Smooth muscle cell (in vitro differentiated cells): ENCODE measurements at regions not wholly inside any gene's neighbourhood (a gene's known extent, or its start where the extent isn't known, plus 50 kb on each side); places are given as distances from the start of the nearest gene placed in this dataset.

Experiments
- DNase-seq: peaks from one replicate; lab custom pipeline; 2025; ENCODE audit not compliant: unreplicated experiment; lab: John Stamatoyannopoulos, UW
- H2AFZ ChIP-seq: fragments of 200-600 bp; sonication (generic); 2 replicates; pipeline ENCODE4 v1.6.0; 2016; ENCODE audit warnings: antibody characterized with exemption, low read depth, mild to moderate bottlenecking
- H3F3A ChIP-seq: fragments of 200-600 bp; sonication (generic); 2 replicates; pipeline ENCODE4 v1.6.0; 2017; ENCODE audit warnings: antibody characterized with exemption, low read depth
- H3K27ac ChIP-seq: fragments of 200-600 bp; sonication (generic); 2 replicates; pipeline ENCODE4 v1.5.1; 2016; ENCODE audit warnings: low read depth, mild to moderate bottlenecking
- H3K27me3 ChIP-seq: fragments of 200-600 bp; sonication (generic); 2 replicates; pipeline ENCODE4 v1.6.1; 2016; ENCODE audit warnings: low read depth, mild to moderate bottlenecking
- H3K36me3 ChIP-seq: fragments of 200-600 bp; sonication (generic); 2 replicates; pipeline ENCODE4 v1.5.1; 2016; ENCODE audit warnings: low read depth
- H3K4me1 ChIP-seq: fragments of 200-600 bp; sonication (generic); 2 replicates; pipeline ENCODE4 v1.5.1; 2016; ENCODE audit warnings: low read depth
- H3K4me2 ChIP-seq: fragments of 200-600 bp; sonication (generic); 2 replicates; pipeline ENCODE4 v1.6.0; 2016; ENCODE audit warnings: mild to moderate bottlenecking
- H3K4me3 ChIP-seq: fragments of 200-600 bp; sonication (generic); 2 replicates; pipeline ENCODE4 v1.5.1; 2016; ENCODE audit warnings: mild to moderate bottlenecking
- H3K79me2 ChIP-seq: fragments of 200-600 bp; sonication (generic); 2 replicates; pipeline ENCODE4 v1.6.0; 2016; ENCODE audit warnings: low read depth, mild to moderate bottlenecking
- H3K9ac ChIP-seq: fragments of 200-600 bp; sonication (generic); 2 replicates; pipeline ENCODE4 v1.6.0; 2016; ENCODE audit warnings: low read depth
- H3K9me3 ChIP-seq: fragments of 200-600 bp; sonication (generic); replicated peaks from 2 replicates; pipeline ENCODE4 v1.5.1; 2016; ENCODE audit warnings: low read depth
- H4K20me1 ChIP-seq: fragments of 200-600 bp; sonication (generic); 2 replicates; pipeline ENCODE4 v1.6.0; 2016; ENCODE audit warnings: low read depth
- WGBS: methylation state at CpG from one replicate; pipeline ENCODE4 v1.1.7; 2016; ENCODE audit warnings: low lambda C conversion rate; 5-methylcytosine and 5-hydroxymethylcytosine counted together
- TF ChIP-seq, protein P1 (sequence below): fragments of 200-600 bp; sonication (generic); IDR thresholded peaks from 2 replicates; pipeline ENCODE4 v1.5.1; 2017; ENCODE audit warnings: borderline replicate concordance, mild to moderate bottlenecking, antibody characterized with exemption; ENCODE audit not compliant: insufficient read depth, poor library complexity, severe bottlenecking

DNA sequence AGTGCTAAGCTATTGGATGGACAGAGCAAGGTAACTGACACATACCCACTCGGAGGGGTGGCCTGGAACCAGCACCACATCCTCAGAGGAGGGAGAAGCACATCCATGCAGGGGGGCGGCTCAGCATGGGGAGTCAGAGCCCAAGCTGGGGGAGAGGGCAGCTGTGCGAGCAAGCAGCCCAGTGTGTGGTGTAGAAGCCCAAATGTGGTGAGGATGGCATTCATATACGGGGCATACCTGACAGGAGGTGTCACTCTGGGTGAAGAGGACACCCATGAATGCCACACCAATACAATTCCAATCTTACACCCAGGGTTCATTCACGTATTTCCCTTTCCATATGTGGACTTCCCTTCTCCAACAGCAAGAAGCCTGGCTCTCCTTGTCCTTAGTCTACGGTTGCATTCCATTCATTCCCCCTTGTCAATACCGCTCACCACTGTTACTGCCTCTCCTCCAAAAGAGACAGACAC is 58.7 kb upstream of the ACAN start:
- 53% methylated on average over 7 of the region's 7 CpGs for whole genome bisulfite sequencing
- DNase-seq, result no peak
- Histone ChIP-seq H3K27ac (no peak overlapping the region), H3K9me3 (no peaks in the 10 kb centered on the region), H3F3A (no peaks in the 10 kb centered on the region), H2AFZ (no peak overlapping the region), H3K79me2 (no peaks in the 10 kb centered on the region), H3K4me3 (no peak overlapping the region), H3K27me3 (peaks cover 16% of the 10 kb centered on the region), H3K4me1 (no peaks in the 10 kb centered on the region), H3K9ac (no peak overlapping the region), H3K4me2 (peak overlapping the region; percentile 67), H4K20me1 (no peaks in the 10 kb centered on the region), H3K36me3 (no peaks in the 10 kb centered on the region)
- TF ChIP-seq, protein P1, sequence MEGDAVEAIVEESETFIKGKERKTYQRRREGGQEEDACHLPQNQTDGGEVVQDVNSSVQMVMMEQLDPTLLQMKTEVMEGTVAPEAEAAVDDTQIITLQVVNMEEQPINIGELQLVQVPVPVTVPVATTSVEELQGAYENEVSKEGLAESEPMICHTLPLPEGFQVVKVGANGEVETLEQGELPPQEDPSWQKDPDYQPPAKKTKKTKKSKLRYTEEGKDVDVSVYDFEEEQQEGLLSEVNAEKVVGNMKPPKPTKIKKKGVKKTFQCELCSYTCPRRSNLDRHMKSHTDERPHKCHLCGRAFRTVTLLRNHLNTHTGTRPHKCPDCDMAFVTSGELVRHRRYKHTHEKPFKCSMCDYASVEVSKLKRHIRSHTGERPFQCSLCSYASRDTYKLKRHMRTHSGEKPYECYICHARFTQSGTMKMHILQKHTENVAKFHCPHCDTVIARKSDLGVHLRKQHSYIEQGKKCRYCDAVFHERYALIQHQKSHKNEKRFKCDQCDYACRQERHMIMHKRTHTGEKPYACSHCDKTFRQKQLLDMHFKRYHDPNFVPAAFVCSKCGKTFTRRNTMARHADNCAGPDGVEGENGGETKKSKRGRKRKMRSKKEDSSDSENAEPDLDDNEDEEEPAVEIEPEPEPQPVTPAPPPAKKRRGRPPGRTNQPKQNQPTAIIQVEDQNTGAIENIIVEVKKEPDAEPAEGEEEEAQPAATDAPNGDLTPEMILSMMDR, result no peak

DNA sequence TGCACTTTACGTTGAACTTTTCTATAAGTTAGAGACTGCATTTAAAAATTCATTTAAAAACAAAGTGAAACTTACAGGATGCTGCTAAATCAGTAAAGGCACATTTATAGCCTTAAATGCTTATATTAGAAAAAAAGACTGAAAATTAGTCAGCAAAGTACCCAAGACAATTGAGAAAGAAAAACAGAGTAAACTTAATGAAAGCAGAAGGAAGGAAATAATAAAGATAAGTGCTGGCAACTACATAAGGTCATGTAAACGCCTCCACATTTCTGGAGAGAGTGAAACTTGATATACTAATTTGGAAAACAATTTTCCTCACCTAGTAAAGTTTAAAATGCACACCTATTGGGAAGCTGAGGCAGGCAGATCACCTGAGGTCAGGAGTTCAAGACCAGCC is 58.2 kb upstream of the ACAN start:
- DNase-seq, result no peak
- no peaks in the 10 kb centered on the region for H3K4me1 ChIP-seq
- H3F3A ChIP-seq, result no peaks in the 10 kb centered on the region
- TF ChIP-seq, protein P1, result no peak
- H3K27ac ChIP-seq, result no peak overlapping the region
- H3K4me3 ChIP-seq, result no peak overlapping the region
- peaks cover 20% of the 10 kb centered on the region for H3K27me3 ChIP-seq
- no peaks in the 10 kb centered on the region for H3K36me3 ChIP-seq
- H3K9me3 ChIP-seq, result no peaks in the 10 kb centered on the region
- H3K79me2 ChIP-seq, result no peaks in the 10 kb centered on the region
- no peaks in the 10 kb centered on the region for H4K20me1 ChIP-seq
- 46% methylated on average over 2 of the region's 2 CpGs for WGBS
- peak overlapping the region; percentile 67 for H3K4me2 ChIP-seq
- no peak overlapping the region for H3K9ac ChIP-seq
- no peak overlapping the region for H2AFZ ChIP-seq

DNA sequence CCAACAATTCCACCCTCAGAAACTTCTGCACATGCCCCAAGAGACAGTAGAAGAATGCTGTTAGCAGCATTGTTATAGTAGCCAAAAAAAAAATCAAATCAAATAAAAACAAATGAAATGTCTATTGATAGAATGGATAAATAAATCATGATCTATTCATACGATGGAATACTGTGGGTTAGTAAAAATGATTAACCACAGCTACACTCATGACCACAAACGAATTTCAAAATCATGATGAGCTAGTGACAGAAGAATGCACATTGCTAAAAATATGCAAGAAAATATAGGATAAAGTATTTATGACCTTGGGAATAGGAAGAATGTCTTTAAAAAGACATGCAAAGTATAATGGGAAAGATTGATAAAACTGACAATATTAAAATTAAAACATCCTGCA is 57.5 kb upstream of the ACAN start:
- TF ChIP-seq, protein P1, result no peak
- H3K9ac ChIP-seq, result no peak overlapping the region
- WGBS, result 27% methylated on average over 2 of the region's 2 CpGs
- no peaks in the 10 kb centered on the region for H3K36me3 ChIP-seq
- H3K27me3 ChIP-seq, result peaks cover 20% of the 10 kb centered on the region
- H4K20me1 ChIP-seq, result no peaks in the 10 kb centered on the region
- no peak for DNase-seq
- no peak overlapping the region for H2AFZ ChIP-seq
- no peak overlapping the region for H3K4me3 ChIP-seq
- peak overlapping the region; percentile 67 for H3K4me2 ChIP-seq
- no peaks in the 10 kb centered on the region for H3K4me1 ChIP-seq
- H3F3A ChIP-seq, result no peaks in the 10 kb centered on the region
- no peaks in the 10 kb centered on the region for H3K9me3 ChIP-seq
- H3K79me2 ChIP-seq, result no peaks in the 10 kb centered on the region
- no peak overlapping the region for H3K27ac ChIP-seq

DNA sequence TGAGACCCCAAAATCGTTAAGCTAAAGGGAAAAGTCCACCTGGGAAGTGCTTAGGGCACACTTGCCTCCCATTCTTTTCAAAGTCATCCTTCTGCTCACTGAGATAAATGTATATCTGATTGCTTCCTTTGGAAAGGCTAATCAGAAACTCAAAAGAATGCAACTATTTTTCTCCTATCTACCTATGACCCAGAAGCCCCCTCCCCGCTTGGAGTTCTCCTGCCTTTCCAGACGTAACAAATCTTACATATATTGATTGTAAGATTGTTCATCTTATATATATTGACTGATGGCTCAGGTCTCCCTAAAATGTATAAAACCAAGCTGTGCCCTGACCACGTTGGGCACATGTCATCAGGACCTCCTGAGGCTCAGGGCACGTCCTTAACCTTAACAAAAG is 56.8 kb upstream of the ACAN start:
- no peak overlapping the region for H3K27ac ChIP-seq
- H3K4me3 ChIP-seq, result no peak overlapping the region
- H3K9ac ChIP-seq, result no peak overlapping the region
- H4K20me1 ChIP-seq, result no peaks in the 10 kb centered on the region
- WGBS, result 73% methylated on average over 5 of the region's 5 CpGs
- no peak overlapping the region for H3K4me2 ChIP-seq
- no peaks in the 10 kb centered on the region for H3K36me3 ChIP-seq
- peaks cover 25% of the 10 kb centered on the region for H3K27me3 ChIP-seq
- no peaks in the 10 kb centered on the region for H3F3A ChIP-seq
- no peaks in the 10 kb centered on the region for H3K79me2 ChIP-seq
- H2AFZ ChIP-seq, result no peak overlapping the region
- TF ChIP-seq, protein P1, result no peak
- no peaks in the 10 kb centered on the region for H3K9me3 ChIP-seq
- no peaks in the 10 kb centered on the region for H3K4me1 ChIP-seq
- DNase-seq, result no peak
